GM18499 (cell line): ENCODE measurements at regions not wholly inside any gene's neighbourhood (a gene's known extent, or its start where the extent isn't known, plus 50 kb on each side); places are given as distances from the start of the nearest gene placed in this dataset.
"Not testable (repeated sequence)": the region's sequence is repeated elsewhere in the genome, so short reads cannot be mapped to it uniquely, and the experiment has no call there.

ENCODE experiments used
- ATAC-seq: cut with Tn5 transposase; IDR thresholded peaks from one replicate; pipeline ENCODE4 v1.9.1; 2021; ENCODE audit warnings: moderate number of reproducible peaks; ENCODE audit not compliant: insufficient read depth, unreplicated experiment

DNA sequence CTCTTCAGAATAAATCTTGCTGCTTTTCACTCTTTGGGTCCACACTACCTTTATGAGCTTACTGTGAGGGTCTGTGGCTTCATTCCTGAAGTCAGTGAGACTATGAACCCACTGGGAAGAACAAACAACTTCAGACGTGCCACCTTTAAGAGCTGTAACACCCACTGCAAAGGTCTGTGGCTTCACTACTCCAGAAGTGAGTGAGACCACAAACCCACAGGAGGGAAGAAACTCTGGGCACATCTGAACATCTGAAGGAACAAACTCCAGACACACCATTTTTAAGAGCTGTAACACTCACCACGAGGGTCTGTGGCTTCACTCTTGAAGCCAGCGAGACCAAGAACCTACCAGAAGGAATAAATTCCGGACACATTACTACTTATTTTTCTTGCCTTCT, 964.1 kb upstream of the NXPH2 start:
- no peak for ATAC-seq

DNA sequence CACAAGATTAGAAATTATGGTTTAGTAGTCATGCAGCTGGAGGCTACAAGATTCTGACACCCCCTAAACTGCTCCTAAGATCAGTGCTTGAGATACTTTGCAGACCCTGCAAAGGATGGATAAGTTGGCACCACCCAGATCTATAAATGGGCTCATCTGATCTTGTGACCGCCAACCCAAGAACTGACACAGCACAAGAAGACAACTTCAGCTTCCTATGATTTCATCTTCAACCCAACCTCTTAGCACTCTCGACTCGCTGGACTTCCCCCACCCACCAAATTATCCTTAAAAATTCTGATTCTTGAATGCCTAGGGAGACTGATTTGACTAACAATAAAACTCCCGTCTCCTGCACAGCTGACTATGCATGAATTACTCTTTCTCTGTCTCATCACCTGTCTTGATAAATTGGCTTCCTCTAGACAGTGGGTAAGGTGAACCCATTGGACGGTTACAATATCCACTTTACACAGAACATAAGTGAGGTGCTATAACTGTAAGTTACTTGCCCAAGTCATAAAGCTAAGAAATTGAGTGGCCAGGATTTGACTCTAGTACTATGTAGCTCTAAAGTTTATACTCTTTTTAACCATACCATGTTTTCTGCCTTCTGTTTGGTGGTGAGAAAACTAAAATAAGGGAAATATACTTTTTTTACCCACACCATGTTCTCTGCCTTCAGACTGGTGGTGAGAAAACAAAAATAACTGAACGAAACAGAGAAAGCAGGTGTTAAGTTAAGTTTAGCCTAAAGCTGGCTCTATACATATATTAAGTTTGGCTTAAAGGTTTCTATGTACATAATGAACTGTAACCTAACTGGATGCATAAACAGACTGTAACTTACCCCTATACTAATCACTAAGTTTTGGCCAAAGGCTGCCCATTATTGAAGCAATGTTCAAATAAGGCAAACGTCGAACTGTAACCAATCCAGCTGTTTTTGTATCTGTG, 962.3 kb upstream of the NXPH2 start:
- no peak for ATAC-seq

- ATAC-seq = no peak
These were observed 957.5 kb upstream of the NXPH2 start for GRCh38 chr2:139737659-139738058.

- no peak for ATAC-seq
These were observed 950.0 kb upstream of the NXPH2 start for GRCh38 chr2:139730197-139730596.

GRCh38 chr2:139721411-139721995, 941.3 kb upstream of the NXPH2 start:
- ATAC-seq = no peak

DNA sequence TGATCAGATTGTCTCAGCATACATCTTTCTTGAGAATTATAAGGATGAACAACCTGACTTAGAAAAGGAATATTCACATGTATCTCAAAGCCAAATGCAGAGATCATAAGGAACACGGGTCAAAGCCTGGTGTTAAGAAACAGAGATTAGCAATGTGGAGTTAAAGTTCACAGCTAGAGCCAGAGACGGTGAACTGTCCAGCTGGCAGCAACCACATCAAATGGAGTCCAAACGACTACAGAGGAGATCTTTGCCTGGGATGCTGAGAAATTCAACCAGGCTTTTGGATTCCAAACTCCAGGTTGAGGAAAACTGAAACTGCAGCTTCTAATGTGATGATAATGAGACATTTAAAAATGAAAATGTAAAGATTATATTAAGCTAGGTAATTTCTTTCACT, 939.9 kb upstream of the NXPH2 start:
- ATAC-seq = no peak

DNA sequence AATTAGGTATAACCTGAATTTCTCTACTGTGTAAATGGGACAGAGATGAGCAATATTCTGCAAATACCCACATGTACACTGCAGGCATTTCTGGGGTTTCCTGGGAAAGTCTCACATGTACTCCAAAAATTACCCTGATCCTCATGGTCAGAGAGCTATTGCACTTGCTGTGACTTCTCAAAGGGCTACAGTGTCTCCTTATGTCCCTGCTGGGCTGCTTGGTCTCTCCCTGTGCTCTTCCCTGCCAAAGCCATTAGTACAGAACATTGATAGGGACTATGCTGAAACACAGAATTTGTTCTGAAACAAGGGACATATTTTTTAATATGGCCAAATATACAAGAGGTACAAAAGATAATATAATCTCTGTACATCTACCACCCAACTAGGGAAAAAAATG, 924.4 kb upstream of the NXPH2 start:
- no peak for ATAC-seq

DNA sequence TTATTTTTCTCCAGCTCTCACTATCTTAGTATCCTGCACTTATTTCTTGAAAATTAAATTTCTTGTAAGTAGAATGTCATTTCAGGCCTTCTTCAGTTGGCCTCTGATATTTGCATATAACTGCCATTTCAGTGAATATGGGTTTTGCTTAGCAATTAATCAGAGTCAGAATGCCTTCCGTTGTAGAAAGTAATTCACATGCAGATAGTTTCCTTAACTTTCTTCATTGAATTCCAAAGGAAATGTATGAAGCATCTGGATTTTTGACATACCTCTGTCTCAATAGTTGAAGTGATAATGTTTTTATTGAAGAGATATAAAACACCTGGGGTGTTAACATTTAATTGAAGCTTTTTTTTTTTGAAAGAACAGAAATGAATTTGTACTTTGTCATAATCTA, 914.1 kb upstream of the NXPH2 start:
- no peak for ATAC-seq

- ATAC-seq = no peak
These were observed 906.0 kb upstream of the NXPH2 start for GRCh38 chr2:139686205-139686604.

DNA sequence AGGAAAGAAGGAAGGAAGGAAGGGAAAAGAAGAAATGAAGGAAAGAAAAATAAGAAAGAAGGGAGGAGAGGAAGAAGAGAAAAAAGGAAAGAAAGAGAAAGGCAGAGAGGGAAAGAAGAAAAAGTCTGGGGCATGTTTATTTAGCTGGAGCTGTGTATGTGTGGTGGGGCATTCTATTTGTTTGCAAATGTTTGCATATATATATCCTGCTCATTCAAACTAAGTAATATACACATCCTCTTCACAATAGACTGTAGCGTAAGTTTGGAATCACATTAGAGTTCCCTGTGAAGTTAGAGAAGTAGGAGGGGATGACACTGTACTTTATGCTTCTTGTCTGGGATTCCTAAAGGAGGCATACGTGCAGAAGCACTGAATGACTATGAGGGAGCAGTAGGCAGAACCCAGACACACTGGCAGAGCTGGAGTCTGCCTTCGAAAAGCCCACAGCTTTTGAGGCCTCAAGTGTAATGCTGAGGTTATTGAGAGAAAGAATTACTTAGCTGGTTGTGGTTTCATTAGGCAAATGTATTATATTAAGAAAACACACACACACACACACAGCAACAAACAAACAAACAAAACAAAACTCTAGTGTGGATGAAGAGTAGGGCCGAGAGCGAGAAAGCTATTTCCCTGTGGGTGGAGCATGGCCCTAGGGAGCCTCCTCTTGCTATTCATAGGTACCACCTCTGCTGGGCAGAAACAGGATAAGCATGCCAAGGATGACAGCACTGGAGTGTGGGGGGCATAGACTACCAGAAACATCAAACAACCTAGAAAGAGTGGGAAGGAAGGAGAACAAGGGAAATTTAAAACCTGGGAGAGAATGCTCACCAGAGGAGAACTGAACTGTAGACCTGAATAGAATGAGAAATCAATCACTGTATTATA, 905.1 kb upstream of the NXPH2 start:
- no peak for ATAC-seq

DNA sequence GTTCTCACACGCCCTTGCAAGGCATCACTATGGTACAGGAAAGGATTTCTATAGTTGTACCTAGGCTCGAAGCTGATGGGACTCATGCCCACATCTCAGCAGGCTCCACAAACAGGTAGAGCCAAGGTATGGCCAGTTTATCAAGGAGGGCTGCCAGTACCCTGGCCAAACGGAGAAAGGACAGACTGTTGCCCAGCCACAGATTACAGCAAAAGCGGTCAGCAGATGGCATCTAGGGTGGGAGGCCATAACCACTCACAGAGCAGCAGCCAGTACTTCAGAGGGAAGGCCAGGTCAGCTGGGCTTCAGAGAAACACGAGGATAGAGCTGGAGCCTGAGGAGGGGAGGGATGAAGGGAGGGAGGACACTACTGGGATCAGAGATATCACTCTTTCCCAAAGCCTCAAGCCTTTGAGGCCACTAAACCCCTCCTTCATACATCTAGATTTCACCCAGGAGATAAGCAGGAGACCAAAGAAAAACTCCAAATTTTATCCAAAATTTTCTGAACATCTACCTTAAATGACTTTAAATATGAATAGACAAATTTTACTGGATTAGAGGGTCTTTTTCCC, 904.2 kb upstream of the NXPH2 start:
- no peak for ATAC-seq

GRCh38 chr2:139674577-139674976, 894.4 kb upstream of the NXPH2 start:
- ATAC-seq = no peak

- ATAC-seq = not testable (repeated sequence)
These were observed 893.3 kb upstream of the NXPH2 start for GRCh38 chr2:139673447-139673846.

- no peak for ATAC-seq
These were observed 889.5 kb upstream of the NXPH2 start for GRCh38 chr2:139669675-139670074.

GRCh38 chr2:139652385-139652784, 872.2 kb upstream of the NXPH2 start:
- no peak for ATAC-seq

DNA sequence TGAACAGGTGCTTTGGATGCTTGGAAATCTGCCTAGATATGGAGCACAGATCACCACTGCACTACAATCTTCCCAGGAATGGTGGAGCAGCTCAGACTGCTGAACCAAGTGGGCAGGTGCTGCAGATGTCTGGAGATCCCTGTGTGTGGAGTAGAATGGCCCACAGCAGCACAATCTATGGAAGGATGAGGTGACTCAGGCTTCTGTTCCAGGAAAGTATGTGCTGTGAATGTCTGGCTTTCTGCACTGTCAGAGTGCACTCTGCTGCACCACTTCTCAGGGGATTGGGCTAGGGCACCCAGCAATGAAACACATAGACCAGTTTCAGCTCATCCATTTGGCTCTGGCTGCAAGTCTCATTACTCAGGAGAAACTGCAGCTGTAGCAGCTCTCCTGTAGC, 865.4 kb upstream of the NXPH2 start:
- ATAC-seq = no peak

DNA sequence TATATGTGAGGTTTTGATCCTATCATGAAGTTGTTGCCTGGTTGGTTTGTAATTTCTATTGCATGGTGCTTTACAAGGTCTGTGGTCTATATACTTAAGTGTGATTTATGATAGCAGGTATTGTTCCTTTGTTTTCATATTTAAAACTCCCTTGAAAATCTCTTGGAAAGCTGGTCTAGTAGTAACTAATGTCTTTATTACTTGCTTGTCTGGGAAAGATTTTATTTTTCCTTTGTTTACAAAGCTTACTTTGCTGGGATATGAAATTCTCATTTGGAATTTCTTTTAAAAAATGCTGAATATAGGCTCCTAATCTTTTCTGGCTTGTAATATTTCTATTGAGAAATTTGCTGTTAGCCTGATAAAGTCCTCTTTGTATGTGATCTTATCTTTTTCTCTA, 862.9 kb upstream of the NXPH2 start:
- ATAC-seq = no peak

DNA sequence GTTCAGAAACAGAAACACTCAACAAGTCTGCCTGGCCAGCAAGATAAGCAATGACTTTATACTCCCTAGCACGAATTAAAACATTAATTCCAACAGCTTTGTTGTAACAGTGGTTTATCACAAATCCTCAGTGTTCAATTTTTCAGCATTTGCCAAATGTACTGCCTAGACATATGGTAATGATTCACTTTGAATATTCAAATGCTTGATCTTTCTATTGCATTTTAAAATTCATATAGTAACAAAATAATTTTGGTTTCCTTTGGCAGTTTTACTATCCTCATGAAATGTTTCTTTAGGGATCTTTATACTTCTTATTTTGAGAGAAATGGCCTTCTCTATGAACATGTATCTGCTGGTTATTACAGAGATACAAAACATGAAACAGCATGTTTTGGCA, 851.8 kb upstream of the NXPH2 start:
- no peak for ATAC-seq

DNA sequence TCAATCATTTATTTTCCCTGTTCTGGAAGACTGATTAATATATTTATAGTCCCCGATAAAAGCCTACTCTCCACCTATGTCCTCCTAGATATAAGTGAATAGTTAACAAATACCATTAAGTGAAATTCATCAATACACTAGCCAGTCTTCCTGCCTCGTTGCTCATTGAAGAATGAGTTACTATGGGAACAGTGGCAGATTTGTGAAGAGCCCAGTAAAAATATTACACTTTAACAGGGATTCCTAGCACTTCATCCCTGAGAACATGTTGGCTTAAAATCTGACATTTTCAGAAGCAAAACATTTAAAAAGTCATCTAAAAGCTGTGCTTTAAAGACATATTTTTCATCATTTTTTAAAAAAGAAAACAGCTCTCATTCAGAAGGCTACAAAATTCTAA, 848.7 kb upstream of the NXPH2 start:
- no peak for ATAC-seq

GRCh38 chr2:139626128-139626527, 845.9 kb upstream of the NXPH2 start:
- ATAC-seq = no peak

DNA sequence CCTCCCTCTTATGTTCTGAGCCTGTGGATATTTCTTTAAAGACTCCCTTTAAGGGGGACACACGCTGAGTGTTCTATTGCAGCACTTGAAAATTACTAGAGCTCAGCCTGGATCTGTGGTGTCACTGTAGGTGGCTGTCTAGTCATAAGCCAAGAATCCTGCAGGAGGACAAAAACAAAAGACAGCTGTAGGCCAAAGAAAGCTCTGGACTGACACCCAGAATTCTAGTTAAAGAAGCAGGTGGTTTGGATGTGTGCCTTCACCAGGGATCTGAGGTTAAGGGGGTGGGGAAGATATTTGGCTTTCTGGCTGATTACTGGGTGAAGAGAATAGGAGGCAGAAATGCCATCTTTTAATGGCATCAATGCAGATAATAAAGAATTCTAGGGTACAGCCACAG, 842.5 kb upstream of the NXPH2 start:
- ATAC-seq = no peak
